ENCODE measurements at regions not wholly inside any gene's neighbourhood (a gene's known extent, or its start where the extent isn't known, plus 50 kb on each side); places are given as distances from the start of the nearest gene placed in this dataset.

DNA sequence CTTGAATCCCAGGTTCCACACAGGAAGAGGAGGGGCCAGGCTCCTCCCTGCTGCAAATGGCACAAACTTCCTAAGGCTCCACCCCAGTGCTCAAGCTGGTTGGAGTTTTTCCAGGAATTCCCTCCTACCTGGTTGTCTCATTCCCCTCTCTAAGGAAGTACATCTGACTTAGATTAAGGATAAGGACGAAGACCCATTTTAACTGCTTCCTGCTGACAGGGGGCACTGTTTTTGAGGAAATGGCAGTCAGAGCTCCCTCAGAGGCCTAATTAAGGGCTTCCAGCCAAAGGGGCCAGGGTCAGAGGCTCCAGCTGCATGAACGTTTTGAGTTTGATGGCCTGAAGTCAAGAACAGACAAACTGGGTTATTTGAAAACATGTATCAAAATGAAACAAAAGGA lies 1084.7 kb downstream of the SLC6A15 start:
- ATAC-seq (ENCODE audit: low FRiP score): no peak
- 30% methylated on average over 2 of the region's 2 CpGs for WGBS, 2 donors
- DNase-seq: no peak
- Histone ChIP-seq H3K4me1 (ENCODE audit: control insufficient read depth in 1 of 2, insufficient read depth in 2 of 2, low read length in 2 of 2) (no peaks in the 10 kb centered on the region), H3K27me3 (ENCODE audit: control insufficient read depth in 1 of 2, insufficient read depth in 2 of 2, low read length in 1 of 2) (no peaks in the 10 kb centered on the region), H3K27ac (ENCODE audit: low read depth in 1 of 2, low read length in 2 of 2) (no peak overlapping the region), H3K9me3 (ENCODE audit: control insufficient read depth, low read length) (no peaks in the 10 kb centered on the region), H3K36me3 (ENCODE audit: control insufficient read depth in 1 of 2, insufficient read depth in 2 of 2, low read length in 1 of 2) (no peaks in the 10 kb centered on the region), H3K4me3 (ENCODE audit: low read length in 2 of 2) (no peak overlapping the region)
- intact Hi-C loops (cut with DNase I): no loop called here

DNA sequence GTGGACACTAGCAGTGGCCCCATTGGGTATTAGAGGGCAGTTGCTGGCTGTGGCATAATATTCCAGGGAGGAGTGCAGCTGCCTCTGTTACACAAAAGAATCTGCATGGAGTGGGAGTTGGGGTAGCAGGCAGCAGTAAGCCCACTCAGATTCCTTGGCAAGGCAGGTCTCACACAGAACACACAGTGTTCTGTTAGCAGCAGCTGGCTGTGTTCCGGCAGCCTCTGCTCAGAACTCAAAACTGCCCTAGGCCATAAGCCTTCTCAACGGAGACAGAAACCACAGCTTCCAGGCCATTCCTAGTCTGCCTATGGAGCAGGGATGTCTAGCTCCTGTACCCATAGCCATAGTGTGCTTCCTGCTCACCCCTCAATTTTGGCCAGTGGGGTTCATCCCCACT lies 1085.4 kb downstream of the SLC6A15 start:
- no peak for DNase-seq
- WGBS, 2 donors: 50 to 72% methylated on average over 2 of the region's 2 CpGs
- intact Hi-C loops (cut with DNase I): no loop called here

DNA sequence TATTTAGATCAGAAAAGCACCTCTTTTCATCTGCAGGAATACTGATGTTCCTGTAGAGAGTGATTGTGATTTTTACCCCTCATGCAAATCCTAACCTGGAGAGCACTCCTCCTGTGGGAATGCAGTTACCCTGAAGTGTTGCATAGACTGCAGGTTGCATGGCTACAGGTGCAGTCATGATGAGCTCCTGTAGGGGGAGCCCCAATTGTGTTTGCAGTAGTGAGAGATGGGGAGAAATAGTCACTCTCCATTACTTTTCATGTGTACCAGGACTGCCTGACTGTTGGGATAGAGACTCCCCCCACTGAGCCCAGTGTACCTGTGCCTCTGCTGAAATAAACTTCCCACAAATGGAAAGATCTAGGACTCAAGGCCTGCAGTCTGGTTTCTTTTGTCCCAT lies 1086.5 kb downstream of the SLC6A15 start:
- no peak overlapping the region for H3K4me3 ChIP-seq (ENCODE audit: low read length in 2 of 2)
- H3K9me3 ChIP-seq (ENCODE audit: control insufficient read depth, low read length): no peaks in the 10 kb centered on the region
- ATAC-seq (ENCODE audit: low FRiP score): peak; percentile 33
- H3K27me3 ChIP-seq (ENCODE audit: control insufficient read depth in 1 of 2, insufficient read depth in 2 of 2, low read length in 1 of 2): no peaks in the 10 kb centered on the region
- H3K4me1 ChIP-seq (ENCODE audit: control insufficient read depth in 1 of 2, insufficient read depth in 2 of 2, low read length in 2 of 2): no peaks in the 10 kb centered on the region
- H3K36me3 ChIP-seq (ENCODE audit: control insufficient read depth in 1 of 2, insufficient read depth in 2 of 2, low read length in 1 of 2): no peaks in the 10 kb centered on the region
- no peak overlapping the region for H3K27ac ChIP-seq (ENCODE audit: low read depth in 1 of 2, low read length in 2 of 2)
- intact Hi-C loops (cut with DNase I): no loop called here
- no peak for DNase-seq

More for the DNA sequence above, 1085.4 kb downstream of the SLC6A15 start:
- Histone ChIP-seq H3K27me3 (ENCODE audit: control insufficient read depth in 1 of 2, insufficient read depth in 2 of 2, low read length in 1 of 2) (no peaks in the 10 kb centered on the region), H3K9me3 (ENCODE audit: control insufficient read depth, low read length) (no peaks in the 10 kb centered on the region), H3K27ac (ENCODE audit: low read depth in 1 of 2, low read length in 2 of 2) (no peak overlapping the region), H3K4me3 (ENCODE audit: low read length in 2 of 2) (no peak overlapping the region), H3K4me1 (ENCODE audit: control insufficient read depth in 1 of 2, insufficient read depth in 2 of 2, low read length in 2 of 2) (no peaks in the 10 kb centered on the region), H3K36me3 (ENCODE audit: control insufficient read depth in 1 of 2, insufficient read depth in 2 of 2, low read length in 1 of 2) (no peaks in the 10 kb centered on the region)
- peak; percentile 50 for ATAC-seq (ENCODE audit: low FRiP score)

DNA sequence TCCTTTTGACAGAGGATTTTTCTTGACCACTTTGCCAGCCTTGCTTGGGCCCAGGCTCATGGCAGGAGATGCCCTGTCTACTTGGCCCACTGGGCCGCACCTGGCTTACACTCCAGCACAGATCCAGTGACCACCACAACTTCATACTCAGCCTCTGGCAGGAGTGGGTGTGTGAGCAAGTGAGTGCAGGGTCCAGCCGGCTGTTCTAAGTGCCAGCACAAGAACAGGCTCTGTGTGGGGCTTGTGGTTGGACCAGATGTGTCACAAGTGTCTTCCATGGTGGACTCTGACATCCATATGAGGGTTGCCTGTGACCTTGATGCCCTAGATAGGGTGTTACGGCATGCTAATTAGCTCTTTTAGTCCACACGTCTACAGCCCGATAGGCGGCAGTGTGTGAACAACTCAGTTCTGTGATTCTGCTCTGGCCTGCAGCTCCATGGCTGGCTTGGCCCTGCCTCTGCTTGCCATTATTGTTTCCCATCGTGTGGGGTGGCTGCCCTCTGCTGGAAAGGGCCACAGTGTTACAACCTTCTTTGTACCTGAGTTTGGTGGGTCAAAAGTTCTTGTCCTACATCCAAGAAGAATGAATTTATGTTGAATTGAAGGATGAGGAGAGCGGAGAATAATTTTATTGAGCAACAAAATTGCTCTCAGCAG lies 1089.1 kb downstream of the SLC6A15 start:
- no peaks in the 10 kb centered on the region for H3K4me1 ChIP-seq (ENCODE audit: control insufficient read depth in 1 of 2, insufficient read depth in 2 of 2, low read length in 2 of 2)
- no peaks in the 10 kb centered on the region for H3K36me3 ChIP-seq (ENCODE audit: control insufficient read depth in 1 of 2, insufficient read depth in 2 of 2, low read length in 1 of 2)
- no peak overlapping the region for H3K27ac ChIP-seq (ENCODE audit: low read depth in 1 of 2, low read length in 2 of 2)
- peak in 1 of 2 donors; percentile 59 for DNase-seq
- H3K4me3 ChIP-seq (ENCODE audit: low read length in 2 of 2): no peak overlapping the region
- H3K27me3 ChIP-seq (ENCODE audit: control insufficient read depth in 1 of 2, insufficient read depth in 2 of 2, low read length in 1 of 2): no peaks in the 10 kb centered on the region
- H3K9me3 ChIP-seq (ENCODE audit: control insufficient read depth, low read length): no peaks in the 10 kb centered on the region
- WGBS, 2 donors: 87 to 91% methylated on average over 8 of the region's 8 CpGs
- intact Hi-C loops (cut with DNase I): no loop called here
- ATAC-seq (ENCODE audit: low FRiP score): no peak

DNA sequence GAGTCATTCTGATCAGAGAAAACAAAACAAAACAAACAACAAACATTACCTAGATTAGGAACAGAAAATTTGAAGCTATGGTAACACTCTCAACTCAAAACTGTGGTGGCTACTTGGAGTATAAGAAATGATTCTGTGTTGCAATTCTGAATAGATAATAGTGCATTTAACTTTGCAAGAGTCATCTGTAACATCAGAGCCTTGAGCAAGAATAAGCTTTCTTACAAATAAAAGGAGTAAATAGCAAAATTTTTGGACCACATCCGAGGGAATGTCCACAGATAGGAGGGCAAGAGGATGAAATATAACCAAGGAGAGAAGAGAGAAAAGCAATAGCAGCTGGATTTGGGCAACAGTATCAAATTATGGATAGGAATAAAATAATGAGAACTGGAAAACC lies 1090.6 kb downstream of the SLC6A15 start:
- Histone ChIP-seq H3K4me1 (ENCODE audit: control insufficient read depth in 1 of 2, insufficient read depth in 2 of 2, low read length in 2 of 2) (no peaks in the 10 kb centered on the region), H3K36me3 (ENCODE audit: control insufficient read depth in 1 of 2, insufficient read depth in 2 of 2, low read length in 1 of 2) (no peaks in the 10 kb centered on the region), H3K4me3 (ENCODE audit: low read length in 2 of 2) (no peak overlapping the region), H3K27ac (ENCODE audit: low read depth in 1 of 2, low read length in 2 of 2) (no peak overlapping the region), H3K27me3 (ENCODE audit: control insufficient read depth in 1 of 2, insufficient read depth in 2 of 2, low read length in 1 of 2) (no peaks in the 10 kb centered on the region), H3K9me3 (ENCODE audit: control insufficient read depth, low read length) (no peaks in the 10 kb centered on the region)
- no peak for ATAC-seq (ENCODE audit: low FRiP score)
- no peak for DNase-seq
- WGBS, 2 donors: 84 to 85% methylated on average over 1 of the region's 1 CpG
- intact Hi-C loops (cut with DNase I): no loop called here

DNA sequence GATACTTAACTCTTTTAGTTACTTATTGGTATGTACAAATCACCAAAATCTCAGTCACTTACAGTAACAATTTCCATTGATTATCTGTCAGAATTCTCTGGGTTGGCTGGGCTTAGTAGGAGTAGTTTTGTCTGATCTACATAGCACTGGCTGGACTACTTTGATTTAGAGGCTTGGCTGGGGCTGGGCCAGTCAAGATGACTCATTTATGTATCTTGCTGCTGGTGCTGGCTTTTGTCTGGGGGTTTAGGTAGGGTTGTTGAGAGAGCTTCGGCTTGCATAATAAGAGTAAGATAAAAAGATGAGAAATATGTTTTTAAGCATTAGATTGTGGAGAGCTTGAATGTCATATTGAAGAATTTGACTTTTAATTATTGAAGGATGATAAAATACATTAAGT lies 1093.7 kb downstream of the SLC6A15 start:
- intact Hi-C loops (cut with DNase I): no loop called here
- no peaks in the 10 kb centered on the region for H3K27me3 ChIP-seq (ENCODE audit: control insufficient read depth in 1 of 2, insufficient read depth in 2 of 2, low read length in 1 of 2)
- ATAC-seq (ENCODE audit: low FRiP score) (no peak), DNase-seq (peak in 1 of 2 donors; percentile 43)
- H3K4me3 ChIP-seq (ENCODE audit: low read length in 2 of 2): no peak overlapping the region
- no peaks in the 10 kb centered on the region for H3K4me1 ChIP-seq (ENCODE audit: control insufficient read depth in 1 of 2, insufficient read depth in 2 of 2, low read length in 2 of 2)
- no peaks in the 10 kb centered on the region for H3K36me3 ChIP-seq (ENCODE audit: control insufficient read depth in 1 of 2, insufficient read depth in 2 of 2, low read length in 1 of 2)
- no peaks in the 10 kb centered on the region for H3K9me3 ChIP-seq (ENCODE audit: control insufficient read depth, low read length)
- no peak overlapping the region for H3K27ac ChIP-seq (ENCODE audit: low read depth in 1 of 2, low read length in 2 of 2)
- 5 to 9% methylated on average over 1 of the region's 1 CpG for WGBS, 2 donors

DNA sequence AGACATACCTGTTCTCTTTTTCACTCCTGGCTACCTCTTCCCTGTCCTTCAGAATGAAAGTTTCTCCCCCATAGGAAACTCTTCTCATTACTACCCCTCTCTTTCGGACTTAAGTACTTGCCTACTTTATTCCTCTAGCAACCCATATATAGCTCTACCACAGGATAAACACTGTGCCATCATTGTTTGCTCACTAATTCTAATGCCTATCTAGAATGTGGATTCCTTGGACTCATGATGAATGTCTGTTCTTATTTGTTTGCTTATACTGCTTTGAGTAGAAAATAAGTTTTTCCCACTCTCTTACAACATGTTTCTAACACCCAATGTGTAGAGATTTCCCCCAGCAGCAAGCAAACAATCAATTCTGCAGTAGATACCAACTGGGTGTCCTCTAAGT lies 1094.9 kb downstream of the SLC6A15 start:
- Histone ChIP-seq H3K9me3 (ENCODE audit: control insufficient read depth, low read length) (no peaks in the 10 kb centered on the region), H3K27me3 (ENCODE audit: control insufficient read depth in 1 of 2, insufficient read depth in 2 of 2, low read length in 1 of 2) (no peaks in the 10 kb centered on the region), H3K27ac (ENCODE audit: low read depth in 1 of 2, low read length in 2 of 2) (no peak overlapping the region), H3K4me1 (ENCODE audit: control insufficient read depth in 1 of 2, insufficient read depth in 2 of 2, low read length in 2 of 2) (no peaks in the 10 kb centered on the region), H3K4me3 (ENCODE audit: low read length in 2 of 2) (no peak overlapping the region), H3K36me3 (ENCODE audit: control insufficient read depth in 1 of 2, insufficient read depth in 2 of 2, low read length in 1 of 2) (no peaks in the 10 kb centered on the region)
- intact Hi-C loops (cut with DNase I): no loop called here
- DNase-seq (no peak), ATAC-seq (ENCODE audit: low FRiP score) (no peak)
- 97 to 100% methylated on average over 1 of the region's 1 CpG for WGBS, 2 donors

DNA sequence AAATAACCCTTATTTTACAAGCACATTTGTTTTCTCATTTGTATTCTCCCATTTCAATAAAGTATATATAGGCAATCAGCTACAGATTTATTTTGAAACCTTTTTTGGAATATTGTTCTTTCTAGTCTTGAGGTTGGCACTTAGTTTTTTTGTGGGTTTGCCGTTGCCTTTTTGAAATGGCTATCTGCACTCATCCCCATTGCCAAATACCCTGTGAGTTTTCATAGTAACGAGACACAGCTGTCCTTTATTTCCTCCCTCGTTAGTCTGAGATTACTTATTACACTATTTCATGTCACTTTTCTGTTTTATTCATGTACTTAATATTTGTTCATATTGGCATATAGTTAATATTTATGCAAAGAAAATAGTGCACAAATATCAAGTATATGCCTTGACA lies 1104.0 kb downstream of the SLC6A15 start:
- DNase-seq: no peak
- 77 to 79% methylated on average over 3 of the region's 3 CpGs for WGBS, 2 donors
- no peaks in the 10 kb centered on the region for H3K9me3 ChIP-seq (ENCODE audit: control insufficient read depth, low read length)
- no peaks in the 10 kb centered on the region for H3K27me3 ChIP-seq (ENCODE audit: control insufficient read depth in 1 of 2, insufficient read depth in 2 of 2, low read length in 1 of 2)
- ATAC-seq (ENCODE audit: low FRiP score): no peak
- H3K36me3 ChIP-seq (ENCODE audit: control insufficient read depth in 1 of 2, insufficient read depth in 2 of 2, low read length in 1 of 2): no peaks in the 10 kb centered on the region
- no peaks in the 10 kb centered on the region for H3K4me1 ChIP-seq (ENCODE audit: control insufficient read depth in 1 of 2, insufficient read depth in 2 of 2, low read length in 2 of 2)
- H3K4me3 ChIP-seq (ENCODE audit: low read length in 2 of 2): no peak overlapping the region
- no peak overlapping the region for H3K27ac ChIP-seq (ENCODE audit: low read depth in 1 of 2, low read length in 2 of 2)
- intact Hi-C loops (cut with DNase I): no loop called here

DNA sequence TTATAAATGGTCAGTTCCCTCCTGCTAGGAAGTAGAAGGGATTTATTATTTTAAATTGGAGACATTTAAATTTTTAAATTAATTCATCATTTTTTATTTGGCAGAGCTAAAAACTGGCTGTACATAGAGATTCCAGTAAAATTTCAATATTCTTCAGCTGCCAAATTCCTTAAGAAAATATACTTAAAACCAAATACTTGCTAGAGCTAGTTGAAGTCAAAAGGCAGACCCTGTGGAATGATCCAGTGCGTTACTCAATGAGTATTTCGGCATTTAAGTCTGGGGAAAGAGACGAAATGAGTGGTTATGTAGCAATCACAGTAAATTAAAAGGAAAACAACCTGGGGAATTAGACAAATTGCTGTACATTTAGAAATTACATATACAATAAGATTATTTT lies 1104.7 kb downstream of the SLC6A15 start:
- WGBS, 2 donors: 25 to 35% methylated on average over 3 of the region's 3 CpGs
- H3K36me3 ChIP-seq (ENCODE audit: control insufficient read depth in 1 of 2, insufficient read depth in 2 of 2, low read length in 1 of 2): no peaks in the 10 kb centered on the region

More for the DNA sequence above, 1104.7 kb downstream of the SLC6A15 start:
- no peak for DNase-seq
- ATAC-seq (ENCODE audit: low FRiP score): no peak
- Histone ChIP-seq H3K27me3 (ENCODE audit: control insufficient read depth in 1 of 2, insufficient read depth in 2 of 2, low read length in 1 of 2) (no peaks in the 10 kb centered on the region), H3K4me1 (ENCODE audit: control insufficient read depth in 1 of 2, insufficient read depth in 2 of 2, low read length in 2 of 2) (no peaks in the 10 kb centered on the region), H3K9me3 (ENCODE audit: control insufficient read depth, low read length) (no peaks in the 10 kb centered on the region), H3K4me3 (ENCODE audit: low read length in 2 of 2) (no peak overlapping the region), H3K27ac (ENCODE audit: low read depth in 1 of 2, low read length in 2 of 2) (no peak overlapping the region)
- intact Hi-C loops (cut with DNase I): no loop called here
